PC-9 (cell line): ENCODE measurements at regions not wholly inside any gene's neighbourhood (a gene's known extent, or its start where the extent isn't known, plus 50 kb on each side); places are given as distances from the start of the nearest gene placed in this dataset.

Experiments
- BruUV-seq: library from RNA; stranded (reverse); fragments of 400-500 nt; replicated peaks from 2 replicates; lab custom pipeline; 2021; lab: Mats Ljungman, UMichigan
- CTCF ChIA-PET: fragments of 300-600 bp; sonication (Branson Sonifier 250); formaldehyde crosslinking; loops from one replicate; lab custom pipeline; 2022; ENCODE audit warnings: antibody characterized with exemption; lab: Charles Lee
- POLR2A ChIA-PET: fragments of 300-600 bp; sonication (Branson Sonifier 250); formaldehyde crosslinking; loops from one replicate; lab custom pipeline; 2022; ENCODE audit warnings: antibody characterized with exemption; ENCODE audit not compliant: unreplicated experiment; lab: Charles Lee
- DNase-seq, 2 experiments: peaks; one replicate each; pipeline versions ENCODE4 v3.0.0 to v3.0.0-alpha.2; 2015 to 2022; ENCODE audit warnings: mixed read lengths in 1 of 2
- H2AFZ ChIP-seq: fragments of 200-600 bp; sonication (generic); 2 replicates; pipeline ENCODE4 v1.8.1; 2017; ENCODE audit warnings: antibody characterized with exemption
- H3F3A ChIP-seq: fragments of 200-600 bp; sonication (generic); 2 replicates; pipeline ENCODE4 v1.8.1; 2017; ENCODE audit warnings: antibody characterized with exemption, mild to moderate bottlenecking, low read depth; ENCODE audit not compliant: insufficient read depth
- H3K27ac ChIP-seq: fragments of 200-600 bp; sonication (generic); 2 replicates; pipeline ENCODE4 v1.6.1; 2016; ENCODE audit warnings: mixed run types
- H3K27me3 ChIP-seq: fragments of 200-600 bp; sonication (generic); 2 replicates; pipeline ENCODE4 v1.6.1; 2016; ENCODE audit warnings: low read depth, mixed run types; ENCODE audit not compliant: insufficient read depth
- H3K36me3 ChIP-seq: fragments of 200-600 bp; sonication (generic); 2 replicates; pipeline ENCODE4 v1.6.1; 2016; ENCODE audit warnings: low read depth, mixed run types
- H3K4me1 ChIP-seq: fragments of 200-600 bp; sonication (generic); replicated peaks from 2 replicates; pipeline ENCODE4 v1.6.1; 2016; ENCODE audit warnings: mixed run types; ENCODE audit not compliant: insufficient read depth
- H3K4me2 ChIP-seq: fragments of 200-600 bp; sonication (generic); 2 replicates; pipeline ENCODE4 v1.6.1; 2017; ENCODE audit warnings: mixed run types
- H3K4me3 ChIP-seq: fragments of 200-600 bp; sonication (generic); 2 replicates; pipeline ENCODE4 v1.6.1; 2016; ENCODE audit warnings: mixed run types
- H3K79me2 ChIP-seq: fragments of 200-600 bp; sonication (generic); 2 replicates; pipeline ENCODE4 v1.6.1; 2017; ENCODE audit warnings: low read depth, mixed run types
- H3K9me2 ChIP-seq: fragments of 200-600 bp; sonication (generic); 2 replicates; pipeline ENCODE4 v1.8.1; 2017; ENCODE audit warnings: mild to moderate bottlenecking; ENCODE audit not compliant: insufficient read depth
- H3K9me3 ChIP-seq: fragments of 200-600 bp; sonication (generic); 2 replicates; pipeline ENCODE4 v1.8.1; 2016; ENCODE audit warnings: low read depth; ENCODE audit not compliant: insufficient read depth
- H4K20me1 ChIP-seq: fragments of 200-600 bp; sonication (generic); 2 replicates; pipeline ENCODE4 v1.8.1; 2017; ENCODE audit not compliant: insufficient read depth
- CTCF ChIP-seq: fragments of 200-600 bp; sonication (generic); conservative IDR thresholded peaks from 2 replicates; pipeline ENCODE4 v1.6.1; 2017; ENCODE audit warnings: mixed run types, antibody characterized with exemption, mild to moderate bottlenecking, moderate library complexity
- EZH2 ChIP-seq: fragments of 200-600 bp; sonication (generic); IDR thresholded peaks from 2 replicates; pipeline ENCODE4 v1.8.0; 2017; ENCODE audit warnings: antibody characterized with exemption, low read depth
- intact Hi-C: fragments of 100-400 bp; cut with micrococcal nuclease; formaldehyde crosslinking; loops from one replicate; pipeline ENCODE4 v1.10.0; 2022; ENCODE audit not compliant: unreplicated experiment

GRCh38 chr12:98416845-98417244, 98.5 kb upstream of the TMPO start:
- H3K27ac ChIP-seq = no peak overlapping the region
- H2AFZ ChIP-seq = no peak overlapping the region
- POLR2A ChIA-PET = interaction anchor here (0.6 kb wide), 1 partner anchor 167 kb away, joined by 22 read pairs; no protein-coding TSS in a partner anchor
- no peak for DNase-seq
- H3K4me2 ChIP-seq = no peak overlapping the region
- H3K27me3 ChIP-seq = no peaks in the 10 kb centered on the region
- no peaks in the 10 kb centered on the region for H4K20me1 ChIP-seq
- BruUV-seq = no TSS peak
- peaks cover 20% of the 10 kb centered on the region for H3K4me1 ChIP-seq
- no peaks in the 10 kb centered on the region for H3K36me3 ChIP-seq
- CTCF ChIA-PET = interaction anchor here (0.6 kb wide), 5 partner anchors 75 to 575 kb away, joined by 3 to 7 read pairs (median 3); no protein-coding TSS in a partner anchor
- no peak for TF ChIP-seq EZH2
- peak; percentile 49 for TF ChIP-seq CTCF
- H3K79me2 ChIP-seq = no peaks in the 10 kb centered on the region
- H3K9me2 ChIP-seq = no peaks in the 10 kb centered on the region
- peaks cover 13% of the 10 kb centered on the region; the same call in 1 of the 2 replicates for H3F3A ChIP-seq
- intact Hi-C loops = loop anchor here (5.0 kb wide), 1 partner anchor 580 kb away; no protein-coding TSS in a partner anchor
- no peak overlapping the region for H3K4me3 ChIP-seq
- H3K9me3 ChIP-seq = no peaks in the 10 kb centered on the region

GRCh38 chr12:98417266-98417665, 98.1 kb upstream of the TMPO start:
- CTCF ChIA-PET = interaction anchor here (0.6 to 1.2 kb wide), 5 partner anchors 43 to 134 kb away, joined by 3 to 6 read pairs (median 3); partner anchors contain the start of gene TMPO

More at GRCh38 chr12:98417266-98417665, 98.1 kb upstream of the TMPO start:
- no peaks in the 10 kb centered on the region for H3K9me2 ChIP-seq
- no peaks in the 10 kb centered on the region for H3K79me2 ChIP-seq
- no peak overlapping the region for H3K4me3 ChIP-seq
- TF ChIP-seq CTCF (no peak), EZH2 (no peak)
- H3K27ac ChIP-seq = no peak overlapping the region
- H3K36me3 ChIP-seq = no peaks in the 10 kb centered on the region
- intact Hi-C loops = loop anchor here (5.0 kb wide), 1 partner anchor 580 kb away; no protein-coding TSS in a partner anchor
- peaks cover 13% of the 10 kb centered on the region; the same call in 1 of the 2 replicates for H3F3A ChIP-seq
- H4K20me1 ChIP-seq = no peaks in the 10 kb centered on the region
- no peaks in the 10 kb centered on the region for H3K9me3 ChIP-seq
- POLR2A ChIA-PET = no interaction called here
- DNase-seq = no peak
- H3K27me3 ChIP-seq = no peaks in the 10 kb centered on the region
- no peak overlapping the region for H3K4me2 ChIP-seq
- BruUV-seq = no TSS peak
- H3K4me1 ChIP-seq = peaks cover 20% of the 10 kb centered on the region
- H2AFZ ChIP-seq = no peak overlapping the region
